ENCODE measurements at regions not wholly inside any gene's neighbourhood (a gene's known extent, or its start where the extent isn't known, plus 50 kb on each side); places are given as distances from the start of the nearest gene placed in this dataset.

DNA sequence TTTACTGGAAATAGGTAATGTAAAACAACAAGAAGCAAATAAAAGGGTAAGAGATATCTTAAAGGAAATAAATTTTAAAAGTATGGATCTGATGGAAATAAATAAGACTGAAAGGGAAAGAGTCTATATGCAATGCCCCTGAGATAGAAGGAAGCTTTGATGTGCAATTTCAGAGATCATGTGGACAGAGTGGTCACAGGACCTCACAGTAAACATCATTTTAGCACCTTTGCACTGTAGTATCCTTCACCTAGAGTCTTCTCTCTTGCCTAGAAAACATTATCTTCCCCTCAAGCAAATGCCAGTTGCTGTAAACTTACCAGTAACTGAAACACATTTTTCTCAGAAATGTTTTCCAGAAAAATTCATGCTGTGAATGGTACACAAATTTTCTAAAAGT is 1621.3 kb upstream of the TMEFF2 start:
- Mint-ChIP-seq H3K4me1 (no peaks in the 10 kb centered on the region), H3K27ac (no peak overlapping the region), H3K4me3 (no peak overlapping the region), H3K9me3 (peaks cover 5% of the 10 kb centered on the region), H3K36me3 (ENCODE audit: low read depth) (no peaks in the 10 kb centered on the region), H3K27me3 (ENCODE audit: low read depth, poor library complexity) (no peaks in the 10 kb centered on the region)
- no peak for DNase-seq
- TF ChIP-seq, protein P1, sequence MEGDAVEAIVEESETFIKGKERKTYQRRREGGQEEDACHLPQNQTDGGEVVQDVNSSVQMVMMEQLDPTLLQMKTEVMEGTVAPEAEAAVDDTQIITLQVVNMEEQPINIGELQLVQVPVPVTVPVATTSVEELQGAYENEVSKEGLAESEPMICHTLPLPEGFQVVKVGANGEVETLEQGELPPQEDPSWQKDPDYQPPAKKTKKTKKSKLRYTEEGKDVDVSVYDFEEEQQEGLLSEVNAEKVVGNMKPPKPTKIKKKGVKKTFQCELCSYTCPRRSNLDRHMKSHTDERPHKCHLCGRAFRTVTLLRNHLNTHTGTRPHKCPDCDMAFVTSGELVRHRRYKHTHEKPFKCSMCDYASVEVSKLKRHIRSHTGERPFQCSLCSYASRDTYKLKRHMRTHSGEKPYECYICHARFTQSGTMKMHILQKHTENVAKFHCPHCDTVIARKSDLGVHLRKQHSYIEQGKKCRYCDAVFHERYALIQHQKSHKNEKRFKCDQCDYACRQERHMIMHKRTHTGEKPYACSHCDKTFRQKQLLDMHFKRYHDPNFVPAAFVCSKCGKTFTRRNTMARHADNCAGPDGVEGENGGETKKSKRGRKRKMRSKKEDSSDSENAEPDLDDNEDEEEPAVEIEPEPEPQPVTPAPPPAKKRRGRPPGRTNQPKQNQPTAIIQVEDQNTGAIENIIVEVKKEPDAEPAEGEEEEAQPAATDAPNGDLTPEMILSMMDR (IDR thresholded peaks at IDR 0.05), result no peak

DNA sequence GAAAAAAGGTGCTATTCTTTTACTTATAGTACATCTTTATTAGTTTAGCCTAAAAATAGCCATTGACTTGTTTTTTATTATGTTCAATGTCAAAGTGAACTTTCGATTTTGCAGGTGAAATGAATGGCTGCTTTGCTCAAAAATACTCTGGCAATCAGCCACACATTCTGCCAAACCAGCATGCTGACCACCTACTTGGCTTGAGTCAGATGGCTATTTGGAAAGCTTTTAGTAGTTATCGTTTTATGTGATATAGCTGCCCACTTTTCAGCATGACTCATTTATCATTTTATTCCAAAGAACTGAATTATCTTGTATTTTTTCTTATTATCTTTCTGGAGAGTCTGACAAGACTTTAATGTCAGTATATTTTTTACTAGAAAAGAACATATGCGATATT is 1615.8 kb upstream of the TMEFF2 start:
- H3K27me3 Mint-ChIP-seq (ENCODE audit: low read depth, poor library complexity), result no peaks in the 10 kb centered on the region
- no peaks in the 10 kb centered on the region for H3K36me3 Mint-ChIP-seq (ENCODE audit: low read depth)
- H3K4me1 Mint-ChIP-seq, result peaks cover 7% of the 10 kb centered on the region
- H3K9me3 Mint-ChIP-seq, result no peaks in the 10 kb centered on the region
- no peak for DNase-seq
- H3K4me3 Mint-ChIP-seq, result no peak overlapping the region
- TF ChIP-seq, protein P1 (IDR thresholded peaks at IDR 0.05), result no peak
- H3K27ac Mint-ChIP-seq, result no peak overlapping the region

DNA sequence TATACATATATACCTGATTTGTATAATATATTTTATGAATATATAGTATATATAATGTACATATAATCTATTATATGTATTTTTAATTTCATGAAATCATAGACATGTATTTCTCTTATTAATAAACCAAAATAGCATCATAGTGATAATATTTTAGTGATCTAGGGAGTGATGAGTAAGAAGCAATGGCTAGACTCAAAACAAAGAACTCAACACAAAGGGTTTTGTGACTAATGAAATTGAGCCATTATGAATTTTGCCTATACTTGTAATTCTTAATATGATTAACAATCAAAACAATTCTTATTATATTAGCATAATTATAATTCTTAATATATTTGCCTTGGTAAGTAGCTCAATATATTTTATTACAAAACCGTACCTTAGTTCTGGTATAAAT is 1614.1 kb upstream of the TMEFF2 start:
- Mint-ChIP-seq H3K4me3 (no peak overlapping the region), H3K27ac (no peak overlapping the region), H3K9me3 (no peaks in the 10 kb centered on the region), H3K27me3 (ENCODE audit: low read depth, poor library complexity) (no peaks in the 10 kb centered on the region), H3K4me1 (peaks cover 7% of the 10 kb centered on the region), H3K36me3 (ENCODE audit: low read depth) (no peaks in the 10 kb centered on the region)
- DNase-seq, result no peak
- TF ChIP-seq, protein P1 (IDR thresholded peaks at IDR 0.05), result no peak

DNA sequence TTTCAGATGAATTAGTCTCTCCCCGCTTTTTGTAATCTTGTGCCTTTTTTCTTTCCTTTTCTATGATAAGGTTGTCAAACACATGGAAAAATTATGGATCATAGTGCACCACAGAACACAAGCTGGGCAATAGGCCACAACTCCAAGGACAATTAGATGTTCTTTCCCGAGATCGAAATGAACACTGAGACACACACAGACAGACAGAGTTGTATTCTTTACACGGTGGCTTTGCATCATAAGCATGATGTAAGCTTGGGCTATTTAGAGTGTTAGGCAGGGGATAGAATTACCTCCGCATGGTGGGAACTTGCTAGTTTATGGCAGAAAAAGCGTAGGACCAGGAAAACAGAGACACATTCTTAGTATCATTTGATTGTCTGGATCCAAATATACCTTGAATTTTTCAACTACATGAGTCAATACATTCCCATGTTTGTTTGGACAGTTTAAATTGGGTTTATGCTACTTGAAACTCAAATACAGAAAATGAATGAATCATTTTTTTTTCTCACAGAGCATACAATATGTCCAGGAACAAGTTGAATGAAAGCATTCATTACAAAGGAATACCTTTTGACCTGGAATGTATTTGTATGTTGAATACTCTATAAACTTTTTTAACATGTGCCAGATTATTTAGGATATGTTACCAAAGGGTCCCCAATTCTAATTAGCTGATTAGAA is 1611.5 kb upstream of the TMEFF2 start:
- no peak for DNase-seq
- Mint-ChIP-seq H3K27me3 (ENCODE audit: low read depth, poor library complexity) (no peaks in the 10 kb centered on the region), H3K4me1 (peaks cover 7% of the 10 kb centered on the region), H3K27ac (peak overlapping the region; percentile 83), H3K36me3 (ENCODE audit: low read depth) (no peaks in the 10 kb centered on the region), H3K9me3 (no peaks in the 10 kb centered on the region), H3K4me3 (no peak overlapping the region)
- TF ChIP-seq, protein P1 (IDR thresholded peaks at IDR 0.05), result no peak

DNA sequence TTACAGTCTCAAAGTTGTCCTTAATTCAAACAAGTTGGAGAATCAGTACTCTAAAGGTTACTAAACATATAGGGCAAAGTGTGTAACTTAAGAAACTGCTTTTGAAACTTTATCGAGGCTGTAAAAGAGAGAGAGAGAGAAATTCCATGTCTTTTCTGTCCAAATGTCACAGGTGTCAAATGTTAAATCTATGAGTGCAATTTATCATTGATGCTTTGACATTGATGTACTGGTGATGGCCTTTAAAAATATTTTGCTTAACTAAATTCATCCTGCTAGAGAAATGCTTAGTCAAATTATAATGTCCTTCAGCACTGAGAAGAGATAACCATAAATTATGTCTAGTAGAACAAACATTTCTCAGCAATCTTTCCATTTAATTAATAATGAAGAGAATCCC is 1602.1 kb upstream of the TMEFF2 start:
- no peak overlapping the region for H3K27ac Mint-ChIP-seq
- H3K27me3 Mint-ChIP-seq (ENCODE audit: low read depth, poor library complexity), result no peaks in the 10 kb centered on the region
- no peak for DNase-seq
- H3K4me1 Mint-ChIP-seq, result no peaks in the 10 kb centered on the region
- TF ChIP-seq, protein P1 (IDR thresholded peaks at IDR 0.05), result no peak
- no peaks in the 10 kb centered on the region for H3K9me3 Mint-ChIP-seq
- no peak overlapping the region for H3K4me3 Mint-ChIP-seq
- no peaks in the 10 kb centered on the region for H3K36me3 Mint-ChIP-seq (ENCODE audit: low read depth)

DNA sequence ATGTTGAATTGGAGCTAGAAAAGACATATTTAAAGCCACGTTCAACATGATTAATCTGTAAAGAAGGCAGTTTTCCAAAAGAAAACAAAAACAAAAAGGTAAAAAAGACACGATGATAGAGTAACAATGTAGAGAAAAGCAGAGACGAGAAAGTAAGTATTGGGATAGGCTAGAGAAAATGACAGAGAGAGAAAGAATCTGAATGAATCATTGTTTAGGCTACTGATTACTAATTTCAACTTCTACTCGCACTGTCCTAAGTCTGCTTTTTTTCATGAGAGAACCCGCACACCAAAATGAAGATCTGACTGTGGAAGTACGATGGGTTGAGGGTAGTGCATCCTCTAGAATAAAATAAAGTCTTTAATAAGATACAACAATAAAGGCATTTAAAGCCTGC is 1599.2 kb upstream of the TMEFF2 start:
- Mint-ChIP-seq H3K4me3 (no peak overlapping the region), H3K4me1 (no peaks in the 10 kb centered on the region), H3K9me3 (no peaks in the 10 kb centered on the region), H3K36me3 (ENCODE audit: low read depth) (no peaks in the 10 kb centered on the region), H3K27me3 (ENCODE audit: low read depth, poor library complexity) (no peaks in the 10 kb centered on the region), H3K27ac (no peak overlapping the region)
- TF ChIP-seq, protein P1 (IDR thresholded peaks at IDR 0.05), result no peak
- DNase-seq, result no peak
